Esophagus squamous epithelium (tissue), 4 donors: ENCODE measurements at regions not wholly inside any gene's neighbourhood (a gene's known extent, or its start where the extent isn't known, plus 50 kb on each side); places are given as distances from the start of the nearest gene placed in this dataset.

Source experiments
- POLR2A ChIP-seq, 4 donors: fragments of 450-650 bp; IDR thresholded peaks; one replicate each; pipeline ENCODE4 v1.6.1; 2017; ENCODE audit warnings: antibody characterized with exemption in 4 of 4, mild to moderate bottlenecking in 4 of 4, moderate library complexity in 3 of 4
- TF ChIP-seq, protein P1 (sequence below), 6 experiments: fragments of 450-650 bp in 4 of 6; fragments of 200-600 bp in 2 of 6; sonication (generic) in 2 of 6; IDR thresholded peaks; one replicate each; pipeline ENCODE4 v1.5.1; 2016 to 2019; ENCODE audit warnings: antibody characterized with exemption in 6 of 6, mild to moderate bottlenecking in 4 of 6, moderate library complexity in 4 of 6

DNA sequence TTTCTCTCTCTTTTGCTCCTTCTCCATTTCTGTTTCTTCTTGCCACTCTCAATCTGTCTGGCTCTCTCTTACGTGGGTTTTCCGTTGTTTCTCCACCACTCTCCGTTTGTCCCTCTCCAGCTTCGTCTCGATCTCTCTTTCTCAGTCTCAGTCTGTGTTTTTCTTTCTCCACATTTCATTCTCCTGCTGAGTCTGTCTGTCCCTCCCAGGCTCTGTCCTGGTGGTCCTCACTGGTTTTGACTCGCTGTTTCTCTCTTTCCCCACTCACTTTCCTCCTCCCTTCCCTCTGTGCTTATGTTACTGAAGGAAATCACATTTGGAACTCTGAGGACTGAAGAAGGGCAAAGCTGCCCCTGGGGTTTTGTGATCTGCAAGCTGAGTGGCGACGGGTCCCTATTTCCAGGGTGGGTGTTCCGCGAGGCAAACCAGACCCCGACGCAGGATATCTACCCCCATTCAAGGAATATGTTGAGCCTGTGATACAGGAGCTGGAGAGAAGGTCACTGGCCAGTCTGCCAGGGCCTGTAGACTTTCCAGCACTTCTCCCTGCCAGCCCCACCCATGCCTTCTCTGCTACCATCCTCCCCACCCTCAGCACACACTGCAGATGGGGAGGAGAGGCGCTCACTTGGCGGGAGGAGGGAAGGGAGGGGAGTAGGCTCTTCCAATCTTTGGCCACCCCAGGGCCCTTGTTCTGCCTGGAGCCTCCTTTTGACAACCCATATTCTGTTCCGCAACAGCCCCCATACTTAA is 102.7 kb upstream of the MAP1LC3B2 start:
- TF ChIP-seq, protein P1, sequence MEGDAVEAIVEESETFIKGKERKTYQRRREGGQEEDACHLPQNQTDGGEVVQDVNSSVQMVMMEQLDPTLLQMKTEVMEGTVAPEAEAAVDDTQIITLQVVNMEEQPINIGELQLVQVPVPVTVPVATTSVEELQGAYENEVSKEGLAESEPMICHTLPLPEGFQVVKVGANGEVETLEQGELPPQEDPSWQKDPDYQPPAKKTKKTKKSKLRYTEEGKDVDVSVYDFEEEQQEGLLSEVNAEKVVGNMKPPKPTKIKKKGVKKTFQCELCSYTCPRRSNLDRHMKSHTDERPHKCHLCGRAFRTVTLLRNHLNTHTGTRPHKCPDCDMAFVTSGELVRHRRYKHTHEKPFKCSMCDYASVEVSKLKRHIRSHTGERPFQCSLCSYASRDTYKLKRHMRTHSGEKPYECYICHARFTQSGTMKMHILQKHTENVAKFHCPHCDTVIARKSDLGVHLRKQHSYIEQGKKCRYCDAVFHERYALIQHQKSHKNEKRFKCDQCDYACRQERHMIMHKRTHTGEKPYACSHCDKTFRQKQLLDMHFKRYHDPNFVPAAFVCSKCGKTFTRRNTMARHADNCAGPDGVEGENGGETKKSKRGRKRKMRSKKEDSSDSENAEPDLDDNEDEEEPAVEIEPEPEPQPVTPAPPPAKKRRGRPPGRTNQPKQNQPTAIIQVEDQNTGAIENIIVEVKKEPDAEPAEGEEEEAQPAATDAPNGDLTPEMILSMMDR (IDR thresholded peaks at IDR 0.05) = no peak
- no peak for TF ChIP-seq POLR2A (IDR thresholded peaks at IDR 0.05)
